ENCODE measurements at regions not wholly inside any gene's neighbourhood (a gene's known extent, or its start where the extent isn't known, plus 50 kb on each side); places are given as distances from the start of the nearest gene placed in this dataset.

- DNase-seq (ENCODE audit: low read depth in 2 of 2): no peak
- TF ChIP-seq CTCF (IDR thresholded peaks at IDR 0.05; ENCODE audit: low read depth, low read length): no peak
These were observed 155.9 kb upstream of the CCNG1 start for GRCh38 chr5:163281512-163281911.

GRCh38 chr5:163293836-163294235, 143.6 kb upstream of the CCNG1 start:
- no peak overlapping the region for H3K4me3 ChIP-seq (replicated peaks in 1 of 2; ENCODE audit: low read depth in 2 of 2, low read length in 2 of 2)
- DNase-seq (ENCODE audit: low read depth in 2 of 2): no peak
- no peak for TF ChIP-seq CTCF (IDR thresholded peaks at IDR 0.05; ENCODE audit: low read depth, low read length)

More at GRCh38 chr5:163281512-163281911, 155.9 kb upstream of the CCNG1 start:
- no peak overlapping the region for H3K4me3 ChIP-seq (replicated peaks in 1 of 2; ENCODE audit: low read depth in 2 of 2, low read length in 2 of 2)

- no peak for DNase-seq (ENCODE audit: low read depth in 2 of 2)
- H3K4me3 ChIP-seq (replicated peaks in 1 of 2; ENCODE audit: low read depth in 2 of 2, low read length in 2 of 2): no peak overlapping the region
These were observed 133.7 kb upstream of the CCNG1 start for GRCh38 chr5:163303718-163304117.

GRCh38 chr5:163305655-163306054, 131.7 kb upstream of the CCNG1 start:
- TF ChIP-seq CTCF (IDR thresholded peaks at IDR 0.05; ENCODE audit: low read depth, low read length): no peak
- no peak overlapping the region for H3K4me3 ChIP-seq (replicated peaks in 1 of 2; ENCODE audit: low read depth in 2 of 2, low read length in 2 of 2)
- no peak for DNase-seq (ENCODE audit: low read depth in 2 of 2)

More at GRCh38 chr5:163303718-163304117, 133.7 kb upstream of the CCNG1 start:
- no peak for TF ChIP-seq CTCF (IDR thresholded peaks at IDR 0.05; ENCODE audit: low read depth, low read length)

GRCh38 chr5:163306421-163306820, 131.0 kb upstream of the CCNG1 start:
- peak; percentile 47 to 48 for DNase-seq (ENCODE audit: low read depth in 2 of 2)
- TF ChIP-seq CTCF (IDR thresholded peaks at IDR 0.05; ENCODE audit: low read depth, low read length): peak; percentile 40
- H3K4me3 ChIP-seq (replicated peaks in 1 of 2; ENCODE audit: low read depth in 2 of 2, low read length in 2 of 2): no peak overlapping the region

- H3K4me3 ChIP-seq (replicated peaks in 1 of 2; ENCODE audit: low read depth in 2 of 2, low read length in 2 of 2): no peak overlapping the region
- TF ChIP-seq CTCF (IDR thresholded peaks at IDR 0.05; ENCODE audit: low read depth, low read length): no peak
- DNase-seq (ENCODE audit: low read depth in 2 of 2): no peak
These were observed 127.5 kb upstream of the CCNG1 start for GRCh38 chr5:163309914-163310313.

GRCh38 chr5:163310997-163311396, 126.4 kb upstream of the CCNG1 start:
- TF ChIP-seq CTCF (IDR thresholded peaks at IDR 0.05; ENCODE audit: low read depth, low read length): no peak
- no peak for DNase-seq (ENCODE audit: low read depth in 2 of 2)

More at GRCh38 chr5:163310997-163311396, 126.4 kb upstream of the CCNG1 start:
- H3K4me3 ChIP-seq (replicated peaks in 1 of 2; ENCODE audit: low read depth in 2 of 2, low read length in 2 of 2): no peak overlapping the region

Measured in cardiac fibroblast (primary cell).